HG03064 (cell line): ENCODE measurements at regions not wholly inside any gene's neighbourhood (a gene's known extent, or its start where the extent isn't known, plus 50 kb on each side); places are given as distances from the start of the nearest gene placed in this dataset.
"Not testable (repeated sequence)": the region's sequence is repeated elsewhere in the genome, so short reads cannot be mapped to it uniquely, and the experiment has no call there.

Source experiments
- ATAC-seq: cut with Tn5 transposase; IDR thresholded peaks from one replicate; pipeline ENCODE4 v1.9.1; 2021; ENCODE audit warnings: low read depth; ENCODE audit not compliant: unreplicated experiment

DNA sequence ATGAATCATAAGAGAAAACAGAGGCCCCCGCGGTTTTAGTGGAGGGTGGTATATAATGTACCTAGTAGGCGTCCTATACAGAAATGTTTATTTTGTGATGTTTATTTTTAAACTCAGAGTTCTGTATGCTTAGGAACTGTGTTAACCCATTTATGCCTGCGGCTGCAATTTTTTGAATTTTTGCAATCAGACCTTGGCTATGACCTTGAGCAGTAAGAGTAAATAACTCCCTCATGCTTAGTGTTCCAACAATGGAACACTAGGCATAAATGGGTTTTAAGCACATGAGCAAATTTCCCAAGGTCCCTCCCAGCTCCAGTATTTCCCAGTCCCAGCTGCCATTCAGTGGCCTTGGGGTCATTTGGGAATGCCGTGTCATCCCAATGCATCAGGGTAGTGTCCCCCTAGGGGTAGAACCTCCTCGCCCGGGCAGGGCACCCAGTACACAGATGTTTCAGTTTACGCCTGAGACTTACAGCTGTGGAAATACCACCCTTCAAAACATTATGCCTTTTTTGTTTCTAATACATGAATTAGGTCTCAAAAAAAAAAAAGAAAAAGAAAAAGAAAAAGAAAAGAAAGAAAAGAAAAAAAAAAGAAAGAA lies 605.8 kb upstream of the CDH11 start:
- ATAC-seq: no peak

DNA sequence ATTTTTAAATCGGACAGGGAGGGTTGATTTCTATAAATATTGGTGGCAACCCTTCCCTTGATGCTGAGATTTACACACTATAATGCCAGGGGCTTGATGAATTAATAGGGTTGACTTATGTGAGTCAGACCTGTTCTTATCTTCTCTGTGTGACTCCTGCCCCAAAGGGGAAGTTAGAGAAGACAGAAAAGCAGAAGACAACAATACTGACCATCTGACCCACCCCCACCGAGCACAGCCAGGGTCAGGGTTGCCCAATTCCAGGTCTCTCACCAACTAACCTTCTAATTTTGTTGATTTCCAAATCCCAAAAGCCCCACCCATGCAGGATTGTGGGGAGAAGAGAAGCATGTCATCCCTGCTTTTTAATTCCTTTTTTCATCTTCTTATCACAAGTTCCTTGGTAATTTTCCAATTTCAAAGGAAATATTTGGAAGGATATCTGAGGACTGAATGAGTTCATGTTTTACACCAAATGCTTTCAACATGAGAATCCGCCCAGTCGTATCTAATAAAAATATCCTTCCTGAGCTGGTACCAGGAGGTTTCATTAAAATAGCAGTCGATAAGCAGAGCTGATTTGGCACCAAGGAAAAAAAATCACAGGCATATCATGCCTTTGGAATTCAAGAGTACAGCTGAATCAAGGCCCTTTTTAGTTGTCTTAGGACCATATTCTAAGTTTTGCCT lies 603.4 kb upstream of the CDH11 start:
- no peak for ATAC-seq

DNA sequence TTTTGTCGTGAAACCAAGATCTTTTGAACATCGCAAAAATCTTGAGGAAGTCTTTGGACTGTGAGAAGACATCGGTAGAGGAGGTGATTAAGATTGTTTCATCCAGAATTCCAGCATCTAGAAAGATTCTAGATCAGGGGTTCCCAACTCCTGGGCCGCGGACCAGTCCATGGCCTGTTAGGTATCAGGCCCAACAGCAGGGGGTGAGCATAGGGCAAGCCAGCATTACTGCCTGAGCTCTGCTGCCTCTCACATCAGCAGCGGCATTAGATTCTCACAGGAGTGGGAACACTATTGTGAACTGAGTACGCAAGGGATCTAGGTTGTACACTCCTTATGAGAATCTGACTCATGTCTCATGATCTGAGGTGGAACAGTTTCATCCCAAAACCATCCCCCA lies 600.6 kb upstream of the CDH11 start:
- ATAC-seq: no peak

DNA sequence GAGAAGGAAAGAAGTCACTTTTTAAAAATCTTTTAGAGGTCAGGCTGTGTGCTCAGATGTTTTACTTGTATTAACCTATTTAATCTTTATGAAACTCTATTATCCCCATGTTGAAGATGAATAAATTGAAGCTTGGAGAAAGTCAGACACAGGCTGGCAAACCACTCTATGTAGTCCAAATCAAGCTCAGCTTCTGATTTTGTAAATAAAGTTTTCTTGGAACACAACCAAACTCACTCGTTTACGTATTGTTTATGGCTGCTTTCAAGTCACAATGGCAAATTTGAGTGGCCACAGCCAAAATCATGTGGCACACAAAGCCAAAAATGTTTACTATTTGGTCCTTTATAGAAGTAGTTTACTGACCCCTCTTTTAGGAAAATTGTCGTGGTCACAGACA lies 596.0 kb upstream of the CDH11 start:
- ATAC-seq: no peak

- no peak for ATAC-seq
These were observed 595.2 kb upstream of the CDH11 start for GRCh38 chr16:65716737-65717700.

DNA sequence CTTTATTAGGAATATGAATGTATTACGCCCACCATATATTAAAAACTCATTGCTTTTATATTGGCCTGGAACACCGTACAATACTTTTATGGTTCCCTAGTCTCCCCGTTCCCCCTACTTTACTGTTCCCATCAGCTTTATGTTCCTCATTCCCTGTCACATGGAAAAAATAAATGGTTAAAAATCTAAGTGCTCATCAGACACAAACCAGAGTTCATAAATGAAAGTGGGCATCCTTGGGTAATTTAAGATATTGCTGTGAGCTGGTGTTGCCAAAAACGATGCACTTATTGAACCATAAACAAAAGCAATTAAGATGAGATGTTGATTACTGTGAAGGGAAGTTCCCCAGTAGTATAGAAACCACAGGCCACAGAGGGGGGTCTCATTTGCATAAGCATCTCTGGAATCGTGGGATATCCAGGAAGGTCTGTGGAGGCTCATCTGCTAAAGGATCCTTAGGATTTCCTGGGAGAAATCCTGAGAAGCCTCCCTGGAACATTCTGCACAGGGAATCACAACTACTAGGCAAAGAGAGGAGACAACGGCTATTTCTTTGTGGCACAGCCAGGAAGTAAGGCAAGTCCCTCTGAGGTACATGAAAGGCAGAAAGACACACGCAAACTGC lies 591.4 kb upstream of the CDH11 start:
- no peak for ATAC-seq

DNA sequence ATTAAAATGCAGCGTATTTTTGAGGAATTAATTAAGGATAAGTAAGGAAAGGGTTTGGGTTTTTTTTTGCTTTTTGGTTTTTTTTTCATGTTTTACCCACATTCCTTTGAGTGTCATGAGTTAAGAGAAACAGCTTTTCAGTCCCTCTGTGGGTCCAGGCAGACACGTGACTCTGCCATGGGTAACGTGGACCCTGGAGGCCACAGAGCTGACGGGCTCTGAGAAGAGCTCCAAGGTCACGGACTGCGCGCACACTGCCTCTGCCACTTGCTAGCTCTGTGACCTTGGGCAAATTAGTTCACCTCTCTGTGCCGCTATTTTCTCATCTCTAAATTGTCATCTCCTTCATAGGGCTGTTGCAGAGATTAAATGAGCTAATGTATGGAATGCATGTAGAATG lies 588.2 kb upstream of the CDH11 start:
- no peak for ATAC-seq

GRCh38 chr16:65704866-65705265 lies 583.0 kb upstream of the CDH11 start:
- ATAC-seq: no peak

DNA sequence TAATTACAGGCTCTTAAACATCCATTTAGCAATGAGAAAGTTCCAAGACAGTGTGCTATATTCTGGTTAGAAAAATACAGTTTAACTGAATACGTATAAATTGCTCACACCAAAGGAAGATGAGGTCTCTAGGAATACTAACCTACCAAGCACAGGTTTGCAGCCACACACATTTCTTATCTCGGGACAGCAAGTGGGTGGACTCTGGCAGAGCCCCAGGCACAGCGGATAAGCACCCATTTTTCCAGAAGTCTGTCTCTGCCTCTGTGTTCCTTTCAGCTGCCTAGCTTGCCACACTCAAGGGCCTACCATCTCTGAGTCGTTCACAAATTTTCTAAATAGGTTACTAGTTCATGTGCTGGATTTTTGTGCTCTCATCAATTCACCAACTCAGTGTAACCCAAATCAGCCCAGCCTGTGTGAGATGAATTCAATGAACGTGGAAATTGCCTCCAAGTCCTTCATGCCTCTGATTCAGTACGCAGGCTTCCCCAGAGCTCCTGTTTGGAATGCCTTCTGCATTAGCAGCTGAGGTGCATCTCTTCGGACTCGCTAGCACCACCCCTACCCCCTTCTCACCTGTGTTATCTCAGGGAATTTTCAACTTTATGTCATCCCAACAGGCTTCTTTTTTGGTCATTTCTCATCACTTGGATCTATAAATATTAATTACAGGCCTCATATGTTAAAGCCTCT lies 581.0 kb upstream of the CDH11 start:
- ATAC-seq: no peak

GRCh38 chr16:65700596-65700995 lies 578.7 kb upstream of the CDH11 start:
- ATAC-seq: no peak

- ATAC-seq: no peak
These were observed 577.0 kb upstream of the CDH11 start for GRCh38 chr16:65698791-65699321.

- no peak for ATAC-seq
These were observed 575.7 kb upstream of the CDH11 start for GRCh38 chr16:65697521-65697920.

DNA sequence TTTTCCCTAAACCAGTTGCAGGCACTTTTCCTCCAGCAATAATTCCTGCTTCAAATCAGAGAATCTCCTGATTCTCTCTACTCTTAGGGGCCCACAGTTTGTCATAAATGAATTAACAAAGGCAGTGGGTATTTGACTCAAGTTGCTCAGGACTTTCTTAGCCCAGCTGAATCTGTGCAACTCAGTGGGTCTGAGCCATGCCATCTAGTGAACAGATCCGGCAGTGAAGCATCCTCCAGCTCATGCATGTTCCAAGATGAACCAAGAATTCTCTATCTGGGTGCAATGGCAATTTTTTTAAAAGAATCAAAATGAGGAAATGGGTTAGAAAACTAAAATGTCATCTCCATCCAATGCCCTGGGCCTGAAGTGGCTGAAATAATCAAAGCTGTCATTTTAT lies 575.2 kb upstream of the CDH11 start:
- no peak for ATAC-seq

- ATAC-seq: not testable (repeated sequence)
These were observed 570.0 kb upstream of the CDH11 start for GRCh38 chr16:65691846-65692245.

DNA sequence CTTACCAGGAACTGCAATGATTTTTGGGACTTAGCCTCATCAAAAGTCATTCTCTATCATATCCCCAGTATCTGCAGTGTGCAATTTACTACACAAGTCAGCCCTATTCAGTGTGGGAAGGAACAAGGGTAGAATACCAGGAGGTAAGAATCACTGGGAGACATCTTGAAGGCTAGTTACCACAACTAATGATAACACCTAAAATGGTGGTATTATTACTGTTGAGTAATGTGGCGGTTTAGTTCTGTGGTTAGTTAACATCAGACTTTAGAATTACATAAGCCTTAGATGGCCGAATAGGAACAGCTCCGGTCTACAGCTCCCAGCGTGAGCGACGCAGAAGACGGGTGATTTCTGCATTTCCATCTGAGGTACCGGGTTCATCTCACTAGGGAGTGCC lies 567.9 kb upstream of the CDH11 start:
- ATAC-seq: no peak

DNA sequence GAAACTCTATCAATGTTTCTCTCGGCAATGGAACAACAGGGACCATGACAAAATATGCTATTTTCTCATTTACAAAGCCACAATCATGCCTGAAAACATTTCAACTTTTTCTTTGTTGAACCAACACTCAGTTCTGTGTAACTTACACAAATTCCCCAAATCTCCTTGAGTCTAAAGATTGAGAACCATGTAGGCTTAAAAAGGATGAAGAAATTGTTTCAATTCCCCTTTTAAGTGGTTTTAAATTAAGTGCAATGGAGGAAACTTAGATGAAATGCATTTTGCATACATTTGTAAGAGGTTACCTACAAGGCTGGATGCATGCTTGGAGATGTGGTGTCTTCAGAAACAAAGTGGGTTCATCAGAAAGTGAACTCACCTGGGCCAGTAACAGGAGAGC lies 566.4 kb upstream of the CDH11 start:
- ATAC-seq: no peak

- ATAC-seq: no peak
These were observed 562.4 kb upstream of the CDH11 start for GRCh38 chr16:65684230-65684629.

DNA sequence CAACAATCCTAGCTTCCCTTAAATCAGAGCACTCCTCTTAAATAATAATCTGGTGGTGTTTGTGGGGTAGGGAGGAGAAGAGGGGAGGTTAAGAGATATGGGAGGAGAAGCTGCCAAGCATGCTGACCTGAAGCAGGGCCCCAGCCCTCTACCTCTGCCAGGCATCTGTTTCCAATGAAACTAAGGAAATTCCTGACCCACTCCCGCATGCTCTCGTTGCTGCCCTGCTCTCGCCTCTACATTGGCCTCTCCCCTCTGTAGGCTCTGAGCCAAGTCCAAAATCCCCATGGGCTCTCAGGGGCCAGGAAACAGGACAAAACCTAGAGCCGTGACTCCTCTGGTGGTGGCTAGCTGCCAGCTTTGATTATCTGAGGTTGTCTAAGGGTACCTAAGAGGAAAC lies 559.5 kb upstream of the CDH11 start:
- no peak for ATAC-seq

GRCh38 chr16:65679785-65680184 lies 557.9 kb upstream of the CDH11 start:
- ATAC-seq: no peak

DNA sequence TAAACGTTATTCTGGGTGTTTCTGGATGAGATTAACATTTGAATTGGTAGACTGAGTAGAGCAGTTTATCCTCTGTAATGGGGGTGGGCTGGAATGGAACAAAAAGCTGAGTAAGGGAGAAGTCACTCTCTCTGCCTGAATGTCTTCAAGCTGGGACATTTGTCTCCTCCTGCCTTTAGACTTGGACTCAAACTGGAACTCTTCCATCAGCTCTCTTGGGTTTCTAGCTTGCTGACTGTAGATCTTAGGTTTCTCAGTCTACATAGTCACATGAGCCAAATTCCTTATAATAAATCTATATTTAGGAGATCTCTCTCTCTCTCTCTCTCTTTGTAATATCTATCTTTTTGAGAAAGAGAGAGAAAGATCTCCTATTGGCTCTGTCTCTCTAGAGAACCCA lies 553.3 kb upstream of the CDH11 start:
- no peak for ATAC-seq
